CD14-positive monocyte (primary cell): ENCODE measurements at regions not wholly inside any gene's neighbourhood (a gene's known extent, or its start where the extent isn't known, plus 50 kb on each side); places are given as distances from the start of the nearest gene placed in this dataset.

Experiments used
- DNase-seq, 3 donors: peaks; one replicate each; pipeline ENCODE4 v3.0.0-alpha.2; 2011 to 2022
- H2AFZ ChIP-seq: 2 replicates; pipeline ENCODE4 v1.6.0; 2012; ENCODE audit warnings: mild to moderate bottlenecking, low read depth, low read length, inconsistent platforms; ENCODE audit not compliant: insufficient read depth, poor library complexity, severe bottlenecking
- H3K27ac ChIP-seq, 2 donors: 1 replicate in 1 of 2; 2 replicates in 1 of 2; pipeline ENCODE4 v1.5.1; 2012 to 2013; ENCODE audit warnings: low read length in 2 of 2, control low read depth in 1 of 2, inconsistent platforms in 1 of 2, low read depth in 1 of 2, mild to moderate bottlenecking in 1 of 2
- H3K27me3 ChIP-seq, 2 donors: one replicate each; pipeline versions ENCODE4 v1.6.0 to v1.6.1; 2011 to 2013; ENCODE audit warnings: low read length in 2 of 2; ENCODE audit not compliant: control insufficient read depth in 2 of 2, insufficient read depth in 2 of 2
- H3K36me3 ChIP-seq, 2 donors: replicated peaks in 1 of 2; 1 replicate in 1 of 2; 2 replicates in 1 of 2; pipeline versions ENCODE4 v1.5.1 to v1.6.1; 2012 to 2013; ENCODE audit warnings: low read length in 2 of 2, control low read depth in 1 of 2, inconsistent platforms in 1 of 2, mild to moderate bottlenecking in 1 of 2; ENCODE audit not compliant: insufficient read depth in 2 of 2, control insufficient read depth in 1 of 2
- H3K4me1 ChIP-seq, 2 donors: 1 replicate in 1 of 2; 2 replicates in 1 of 2; pipeline versions ENCODE4 v1.5.1 to v1.6.1; 2012 to 2013; ENCODE audit warnings: low read length in 2 of 2, control low read depth in 1 of 2, inconsistent platforms in 1 of 2, mild to moderate bottlenecking in 1 of 2, moderate library complexity in 1 of 2; ENCODE audit not compliant: insufficient read depth in 2 of 2, control insufficient read depth in 1 of 2
- H3K4me2 ChIP-seq: replicated peaks from 2 replicates; pipeline ENCODE3; 2012; ENCODE audit warnings: low read length, moderate library complexity, mild to moderate bottlenecking; ENCODE audit not compliant: poor library complexity, severe bottlenecking; ENCODE audit errors: extremely low read depth
- H3K4me3 ChIP-seq, 3 experiments: fragments of 200-600 bp in 1 of 3; sonication (generic) in 1 of 3; replicated peaks in 1 of 3; 1 replicate in 2 of 3; 2 replicates in 1 of 3; pipeline ENCODE4 v1.5.1; 2011 to 2013; ENCODE audit warnings: low read length in 3 of 3, mild to moderate bottlenecking in 3 of 3, control low read depth in 2 of 3, low read depth in 2 of 3, inconsistent platforms in 1 of 3, moderate library complexity in 1 of 3
- H3K79me2 ChIP-seq: 2 replicates; pipeline ENCODE4 v1.6.0; 2012; ENCODE audit warnings: mild to moderate bottlenecking, control low read depth, inconsistent platforms, low read length, moderate library complexity; ENCODE audit not compliant: insufficient read depth
- H3K9ac ChIP-seq: 2 replicates; pipeline ENCODE4 v1.6.0; 2017; ENCODE audit warnings: low read length, mild to moderate bottlenecking; ENCODE audit not compliant: insufficient read depth, poor library complexity, severe bottlenecking
- H3K9me3 ChIP-seq, 2 donors: replicated peaks in 1 of 2; 1 replicate in 1 of 2; 2 replicates in 1 of 2; pipeline versions ENCODE4 v1.5.1 to v1.6.1; 2012 to 2013; ENCODE audit warnings: low read length in 2 of 2, control low read depth in 1 of 2; ENCODE audit not compliant: control insufficient read depth in 1 of 2, insufficient read depth in 1 of 2
- H4K20me1 ChIP-seq: 2 replicates; pipeline ENCODE4 v1.6.0; 2012; ENCODE audit warnings: mild to moderate bottlenecking, low read length, control low read depth, moderate library complexity; ENCODE audit not compliant: insufficient read depth
- H3K27ac Mint-ChIP-seq, 7 donors: one replicate each; pipeline ENCODE4 v1.8.0; 2020; ENCODE audit warnings: mild to moderate bottlenecking in 7 of 7, mixed read lengths in 7 of 7, moderate library complexity in 6 of 7, inconsistent platforms in 2 of 7
- H3K27me3 Mint-ChIP-seq, 3 donors: one replicate each; pipeline ENCODE4 v1.8.0; 2021 to 2022; ENCODE audit warnings: low read depth in 3 of 3, mild to moderate bottlenecking in 3 of 3, mixed read lengths in 3 of 3, moderate library complexity in 3 of 3, inconsistent platforms in 1 of 3
- H3K36me3 Mint-ChIP-seq, 2 donors: one replicate each; pipeline ENCODE4 v1.8.0; 2020; ENCODE audit warnings: mixed read lengths in 2 of 2, inconsistent platforms in 1 of 2, mild to moderate bottlenecking in 1 of 2
- H3K4me1 Mint-ChIP-seq: one replicate; pipeline ENCODE4 v1.8.0; 2020; ENCODE audit warnings: mild to moderate bottlenecking, mixed read lengths
- H3K4me3 Mint-ChIP-seq, 2 donors: one replicate each; pipeline ENCODE4 v1.8.0; 2020; ENCODE audit warnings: mild to moderate bottlenecking in 2 of 2, mixed read lengths in 2 of 2, moderate library complexity in 1 of 2
- H3K9me3 Mint-ChIP-seq, 7 donors: one replicate each; pipeline ENCODE4 v1.8.0; 2020 to 2022; ENCODE audit warnings: mixed read lengths in 7 of 7, mild to moderate bottlenecking in 6 of 7, moderate library complexity in 6 of 7, inconsistent platforms in 2 of 7
- WGBS: methylation state at CpG from one replicate; pipeline ENCODE4 v1.1.5; 2013; ENCODE audit warnings: missing lambda C conversion rate; ENCODE audit not compliant: insufficient coverage; 5-methylcytosine and 5-hydroxymethylcytosine counted together
- intact Hi-C, 2 donors: fragments of 100-400 bp; cut with micrococcal nuclease; formaldehyde crosslinking; loops; one replicate each; pipeline versions ENCODE4 v1.15.0 to v1.15.1; 2023
- TF ChIP-seq, protein P1 (sequence below): fragments of 200-600 bp; IDR thresholded peaks from one replicate; pipeline ENCODE4 v1.8.0; 2022; ENCODE audit warnings: antibody characterized with exemption, mild to moderate bottlenecking

- Mint-ChIP-seq H3K4me3 (no peak overlapping the region), H3K27ac (no peak overlapping the region), H3K4me1 (peaks cover 12% of the 10 kb centered on the region), H3K9me3 (peaks cover 2 to 10% (median 8%) of the 10 kb centered on the region in 7 donors), H3K27me3 (peaks cover 0 to 3% (median 3%) of the 10 kb centered on the region in 3 donors), H3K36me3 (no peaks in the 10 kb centered on the region)
- Histone ChIP-seq H3K9me3 (peaks cover 0 to 7% of the 10 kb centered on the region in 2 donors), H2AFZ (no peak overlapping the region), H3K27ac (no peak overlapping the region), H3K9ac (no peak overlapping the region), H3K36me3 (no peaks in the 10 kb centered on the region), H3K27me3 (no peaks in the 10 kb centered on the region), H3K79me2 (no peaks in the 10 kb centered on the region), H4K20me1 (no peaks in the 10 kb centered on the region), H3K4me1 (peaks cover 6 to 8% of the 10 kb centered on the region in 2 donors), H3K4me2 (no peak overlapping the region), H3K4me3 (no peak overlapping the region)
- DNase-seq, result no peak
- TF ChIP-seq, protein P1, sequence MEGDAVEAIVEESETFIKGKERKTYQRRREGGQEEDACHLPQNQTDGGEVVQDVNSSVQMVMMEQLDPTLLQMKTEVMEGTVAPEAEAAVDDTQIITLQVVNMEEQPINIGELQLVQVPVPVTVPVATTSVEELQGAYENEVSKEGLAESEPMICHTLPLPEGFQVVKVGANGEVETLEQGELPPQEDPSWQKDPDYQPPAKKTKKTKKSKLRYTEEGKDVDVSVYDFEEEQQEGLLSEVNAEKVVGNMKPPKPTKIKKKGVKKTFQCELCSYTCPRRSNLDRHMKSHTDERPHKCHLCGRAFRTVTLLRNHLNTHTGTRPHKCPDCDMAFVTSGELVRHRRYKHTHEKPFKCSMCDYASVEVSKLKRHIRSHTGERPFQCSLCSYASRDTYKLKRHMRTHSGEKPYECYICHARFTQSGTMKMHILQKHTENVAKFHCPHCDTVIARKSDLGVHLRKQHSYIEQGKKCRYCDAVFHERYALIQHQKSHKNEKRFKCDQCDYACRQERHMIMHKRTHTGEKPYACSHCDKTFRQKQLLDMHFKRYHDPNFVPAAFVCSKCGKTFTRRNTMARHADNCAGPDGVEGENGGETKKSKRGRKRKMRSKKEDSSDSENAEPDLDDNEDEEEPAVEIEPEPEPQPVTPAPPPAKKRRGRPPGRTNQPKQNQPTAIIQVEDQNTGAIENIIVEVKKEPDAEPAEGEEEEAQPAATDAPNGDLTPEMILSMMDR, result no peak
- WGBS, result no CpG with 5 or more reads among the region's 3 CpGs
- intact Hi-C loops, result no loop called here
Measured at GRCh38 chr4:4942658-4943057, 76.6 kb downstream of the CYTL1 start.

GRCh38 chr4:4945021-4945420 lies 74.2 kb downstream of the CYTL1 start:
- TF ChIP-seq, protein P1, result no peak
- H3K79me2 ChIP-seq, result no peaks in the 10 kb centered on the region
- H3K4me3 Mint-ChIP-seq, result no peak overlapping the region
- no peak for DNase-seq
- peaks cover 12% of the 10 kb centered on the region for H3K4me1 Mint-ChIP-seq
- H3K9me3 Mint-ChIP-seq, result peaks cover 2 to 10% (median 8%) of the 10 kb centered on the region in 7 donors
- peaks cover 0 to 3% (median 3%) of the 10 kb centered on the region in 3 donors for H3K27me3 Mint-ChIP-seq
- 92% methylated on average over 2 of the region's 3 CpGs for WGBS
- H3K27ac ChIP-seq, result no peak overlapping the region
- no peak overlapping the region for H3K4me3 ChIP-seq
- no peaks in the 10 kb centered on the region for H3K27me3 ChIP-seq
- H3K4me1 ChIP-seq, result peaks cover 6 to 8% of the 10 kb centered on the region in 2 donors
- H3K9me3 ChIP-seq, result peaks cover 0 to 7% of the 10 kb centered on the region in 2 donors
- H3K4me2 ChIP-seq, result no peak overlapping the region
- no peaks in the 10 kb centered on the region for H3K36me3 ChIP-seq
- no peaks in the 10 kb centered on the region for H3K36me3 Mint-ChIP-seq
- no peak overlapping the region for H3K27ac Mint-ChIP-seq
- H4K20me1 ChIP-seq, result no peaks in the 10 kb centered on the region
- no peak overlapping the region for H3K9ac ChIP-seq
- H2AFZ ChIP-seq, result no peak overlapping the region
- intact Hi-C loops, result no loop called here
